ENCODE measurements at regions not wholly inside any gene's neighbourhood (a gene's known extent, or its start where the extent isn't known, plus 50 kb on each side); places are given as distances from the start of the nearest gene placed in this dataset.

GRCh38 chr13:64910096-64910495, 2320.0 kb downstream of the PCDH9 start:
- Histone ChIP-seq H3K36me3 (ENCODE audit: insufficient read depth, insufficient read length, low read length) (no peaks in the 10 kb centered on the region), H3K4me1 (ENCODE audit: insufficient read depth, insufficient read length) (no peaks in the 10 kb centered on the region), H3K27me3 (ENCODE audit: insufficient read depth, insufficient read length) (no peaks in the 10 kb centered on the region), H3K4me3 (ENCODE audit: insufficient read length, low read depth) (no peak overlapping the region), H3K9me3 (ENCODE audit: insufficient read depth, low read length) (no peaks in the 10 kb centered on the region), H3K9ac (ENCODE audit: insufficient read length, low read depth) (no peak overlapping the region)
- DNase-seq (ENCODE audit: low read depth, low spot score) = no peak
- TF ChIP-seq YY1 (IDR thresholded peaks at IDR 0.05; ENCODE audit: insufficient read depth, insufficient read length) (no peak), ZNF274 (IDR thresholded peaks at IDR 0.05; ENCODE audit: low read depth, low read length) (no peak), SUZ12 (IDR thresholded peaks at IDR 0.05; ENCODE audit: extremely low read depth, insufficient read depth, insufficient read length) (no peak)

- Histone ChIP-seq H3K27me3 (ENCODE audit: insufficient read depth, insufficient read length) (no peaks in the 10 kb centered on the region), H3K4me1 (ENCODE audit: insufficient read depth, insufficient read length) (no peaks in the 10 kb centered on the region), H3K4me3 (ENCODE audit: insufficient read length, low read depth) (no peak overlapping the region), H3K9ac (ENCODE audit: insufficient read length, low read depth) (no peak overlapping the region), H3K9me3 (ENCODE audit: insufficient read depth, low read length) (no peaks in the 10 kb centered on the region), H3K36me3 (ENCODE audit: insufficient read depth, insufficient read length, low read length) (no peaks in the 10 kb centered on the region)
- DNase-seq (ENCODE audit: low read depth, low spot score) = no peak
- TF ChIP-seq ZNF274 (IDR thresholded peaks at IDR 0.05; ENCODE audit: low read depth, low read length) = no peak
- no peak for TF ChIP-seq YY1 (IDR thresholded peaks at IDR 0.05; ENCODE audit: insufficient read depth, insufficient read length)
- no peak for TF ChIP-seq SUZ12 (IDR thresholded peaks at IDR 0.05; ENCODE audit: extremely low read depth, insufficient read depth, insufficient read length)
These were observed 2321.0 kb downstream of the PCDH9 start for GRCh38 chr13:64909184-64909583.

- no peaks in the 10 kb centered on the region for H3K27me3 ChIP-seq (ENCODE audit: insufficient read depth, insufficient read length)
- H3K4me3 ChIP-seq (ENCODE audit: insufficient read length, low read depth) = no peak overlapping the region
- H3K9me3 ChIP-seq (ENCODE audit: insufficient read depth, low read length) = no peaks in the 10 kb centered on the region
- TF ChIP-seq YY1 (IDR thresholded peaks at IDR 0.05; ENCODE audit: insufficient read depth, insufficient read length) (no peak), ZNF274 (IDR thresholded peaks at IDR 0.05; ENCODE audit: low read depth, low read length) (no peak), SUZ12 (IDR thresholded peaks at IDR 0.05; ENCODE audit: extremely low read depth, insufficient read depth, insufficient read length) (no peak)
- no peak for DNase-seq (ENCODE audit: low read depth, low spot score)
- H3K9ac ChIP-seq (ENCODE audit: insufficient read length, low read depth) = no peak overlapping the region
- no peaks in the 10 kb centered on the region for H3K4me1 ChIP-seq (ENCODE audit: insufficient read depth, insufficient read length)
- no peaks in the 10 kb centered on the region for H3K36me3 ChIP-seq (ENCODE audit: insufficient read depth, insufficient read length, low read length)
These were observed 2330.1 kb downstream of the PCDH9 start for GRCh38 chr13:64900039-64900438.

- Histone ChIP-seq H3K36me3 (ENCODE audit: insufficient read depth, insufficient read length, low read length) (no peaks in the 10 kb centered on the region), H3K27me3 (ENCODE audit: insufficient read depth, insufficient read length) (no peaks in the 10 kb centered on the region), H3K9ac (ENCODE audit: insufficient read length, low read depth) (no peak overlapping the region), H3K9me3 (ENCODE audit: insufficient read depth, low read length) (no peaks in the 10 kb centered on the region), H3K4me3 (ENCODE audit: insufficient read length, low read depth) (no peak overlapping the region), H3K4me1 (ENCODE audit: insufficient read depth, insufficient read length) (no peaks in the 10 kb centered on the region)
- TF ChIP-seq SUZ12 (IDR thresholded peaks at IDR 0.05; ENCODE audit: extremely low read depth, insufficient read depth, insufficient read length) = no peak
- TF ChIP-seq YY1 (IDR thresholded peaks at IDR 0.05; ENCODE audit: insufficient read depth, insufficient read length) = no peak
- no peak for TF ChIP-seq ZNF274 (IDR thresholded peaks at IDR 0.05; ENCODE audit: low read depth, low read length)
- no peak for DNase-seq (ENCODE audit: low read depth, low spot score)
These were observed 2345.2 kb downstream of the PCDH9 start for GRCh38 chr13:64884976-64885375.

GRCh38 chr13:64877176-64877575, 2353.0 kb downstream of the PCDH9 start:
- Histone ChIP-seq H3K9ac (ENCODE audit: insufficient read length, low read depth) (no peak overlapping the region), H3K9me3 (ENCODE audit: insufficient read depth, low read length) (no peaks in the 10 kb centered on the region), H3K27me3 (ENCODE audit: insufficient read depth, insufficient read length) (no peaks in the 10 kb centered on the region), H3K36me3 (ENCODE audit: insufficient read depth, insufficient read length, low read length) (no peaks in the 10 kb centered on the region), H3K4me1 (ENCODE audit: insufficient read depth, insufficient read length) (no peaks in the 10 kb centered on the region), H3K4me3 (ENCODE audit: insufficient read length, low read depth) (no peak overlapping the region)
- TF ChIP-seq SUZ12 (IDR thresholded peaks at IDR 0.05; ENCODE audit: extremely low read depth, insufficient read depth, insufficient read length) (no peak), YY1 (IDR thresholded peaks at IDR 0.05; ENCODE audit: insufficient read depth, insufficient read length) (no peak), ZNF274 (IDR thresholded peaks at IDR 0.05; ENCODE audit: low read depth, low read length) (no peak)
- DNase-seq (ENCODE audit: low read depth, low spot score) = no peak

GRCh38 chr13:64871742-64872141, 2358.4 kb downstream of the PCDH9 start:
- H3K27me3 ChIP-seq (ENCODE audit: insufficient read depth, insufficient read length) = no peaks in the 10 kb centered on the region
- TF ChIP-seq ZNF274 (IDR thresholded peaks at IDR 0.05; ENCODE audit: low read depth, low read length) (no peak), SUZ12 (IDR thresholded peaks at IDR 0.05; ENCODE audit: extremely low read depth, insufficient read depth, insufficient read length) (no peak), YY1 (IDR thresholded peaks at IDR 0.05; ENCODE audit: insufficient read depth, insufficient read length) (no peak)
- no peak overlapping the region for H3K4me3 ChIP-seq (ENCODE audit: insufficient read length, low read depth)
- no peaks in the 10 kb centered on the region for H3K36me3 ChIP-seq (ENCODE audit: insufficient read depth, insufficient read length, low read length)
- H3K9me3 ChIP-seq (ENCODE audit: insufficient read depth, low read length) = no peaks in the 10 kb centered on the region
- no peak for DNase-seq (ENCODE audit: low read depth, low spot score)
- no peak overlapping the region for H3K9ac ChIP-seq (ENCODE audit: insufficient read length, low read depth)
- no peaks in the 10 kb centered on the region for H3K4me1 ChIP-seq (ENCODE audit: insufficient read depth, insufficient read length)

- H3K4me1 ChIP-seq (ENCODE audit: insufficient read depth, insufficient read length) = no peaks in the 10 kb centered on the region
- no peak for TF ChIP-seq SUZ12 (IDR thresholded peaks at IDR 0.05; ENCODE audit: extremely low read depth, insufficient read depth, insufficient read length)
- TF ChIP-seq YY1 (IDR thresholded peaks at IDR 0.05; ENCODE audit: insufficient read depth, insufficient read length) = no peak
- TF ChIP-seq ZNF274 (IDR thresholded peaks at IDR 0.05; ENCODE audit: low read depth, low read length) = no peak
- H3K4me3 ChIP-seq (ENCODE audit: insufficient read length, low read depth) = no peak overlapping the region
- H3K27me3 ChIP-seq (ENCODE audit: insufficient read depth, insufficient read length) = no peaks in the 10 kb centered on the region
- H3K36me3 ChIP-seq (ENCODE audit: insufficient read depth, insufficient read length, low read length) = no peaks in the 10 kb centered on the region
- H3K9me3 ChIP-seq (ENCODE audit: insufficient read depth, low read length) = no peaks in the 10 kb centered on the region
- no peak for DNase-seq (ENCODE audit: low read depth, low spot score)
- H3K9ac ChIP-seq (ENCODE audit: insufficient read length, low read depth) = no peak overlapping the region
These were observed 2360.6 kb downstream of the PCDH9 start for GRCh38 chr13:64869539-64869938.
